BE2C (cell line): ENCODE measurements at regions not wholly inside any gene's neighbourhood (a gene's known extent, or its start where the extent isn't known, plus 50 kb on each side); places are given as distances from the start of the nearest gene placed in this dataset.
"Not testable (repeated sequence)": the region's sequence is repeated elsewhere in the genome, so short reads cannot be mapped to it uniquely, and the experiment has no call there.

ENCODE experiments used
- DNase-seq: peaks from one replicate; pipeline ENCODE4 v3.0.0-alpha.2; 2020
- H3K27me3 ChIP-seq: fragments of 250-450 bp; sonication (Bioruptor Pico); 2 replicates; pipeline ENCODE4 v1.5.1; 2020; ENCODE audit warnings: mild to moderate bottlenecking
- H3K36me3 ChIP-seq: fragments of 250-450 bp; sonication (Bioruptor Pico); 2 replicates; pipeline ENCODE4 v1.5.1; 2020; ENCODE audit warnings: mild to moderate bottlenecking
- H3K4me1 ChIP-seq: fragments of 250-450 bp; sonication (Bioruptor Pico); 2 replicates; pipeline ENCODE4 v1.5.1; 2020
- H3K4me3 ChIP-seq: 2 replicates; pipeline ENCODE4 v1.5.1; 2011; ENCODE audit warnings: low read depth, low read length
- H3K9me3 ChIP-seq: fragments of 250-450 bp; sonication (Bioruptor Pico); 2 replicates; pipeline ENCODE4 v1.5.1; 2020
- CTCF ChIP-seq: IDR thresholded peaks from 2 replicates; pipeline ENCODE4 v1.5.1; 2012; ENCODE audit warnings: mild to moderate bottlenecking, low read depth, low read length

GRCh38 chr2:219739866-219740440 is 112.5 kb downstream of the SLC4A3 start:
- no peaks in the 10 kb centered on the region for H3K4me1 ChIP-seq
- no peak for DNase-seq
- no peaks in the 10 kb centered on the region for H3K36me3 ChIP-seq
- H3K27me3 ChIP-seq: peaks cover 48% of the 10 kb centered on the region
- H3K9me3 ChIP-seq: no peaks in the 10 kb centered on the region
- no peak for TF ChIP-seq CTCF
- no peak overlapping the region for H3K4me3 ChIP-seq

- H3K4me1 ChIP-seq: no peaks in the 10 kb centered on the region
- H3K36me3 ChIP-seq: no peaks in the 10 kb centered on the region
- peaks cover 42% of the 10 kb centered on the region for H3K27me3 ChIP-seq
- H3K4me3 ChIP-seq: no peak overlapping the region
- no peak for DNase-seq
- TF ChIP-seq CTCF: no peak
- H3K9me3 ChIP-seq: no peaks in the 10 kb centered on the region
Measured at GRCh38 chr2:219743548-219743947, 116.1 kb downstream of the SLC4A3 start.

GRCh38 chr2:219744066-219744465 is 116.6 kb downstream of the SLC4A3 start:
- Histone ChIP-seq H3K4me1 (no peaks in the 10 kb centered on the region), H3K27me3 (peaks cover 42% of the 10 kb centered on the region), H3K36me3 (no peaks in the 10 kb centered on the region), H3K9me3 (no peaks in the 10 kb centered on the region), H3K4me3 (no peak overlapping the region)
- DNase-seq: no peak
- no peak for TF ChIP-seq CTCF

- Histone ChIP-seq H3K9me3 (no peaks in the 10 kb centered on the region), H3K4me1 (no peaks in the 10 kb centered on the region), H3K36me3 (no peaks in the 10 kb centered on the region), H3K4me3 (no peak overlapping the region), H3K27me3 (peaks cover 38% of the 10 kb centered on the region)
- DNase-seq: no peak
- TF ChIP-seq CTCF: no peak
Measured at GRCh38 chr2:219744600-219744999, 117.2 kb downstream of the SLC4A3 start.

GRCh38 chr2:219747637-219748036 is 120.2 kb downstream of the SLC4A3 start:
- Histone ChIP-seq H3K9me3 (no peaks in the 10 kb centered on the region), H3K36me3 (no peaks in the 10 kb centered on the region), H3K4me3 (no peak overlapping the region), H3K27me3 (peaks cover 28% of the 10 kb centered on the region), H3K4me1 (no peaks in the 10 kb centered on the region)
- TF ChIP-seq CTCF: no peak
- no peak for DNase-seq

- no peaks in the 10 kb centered on the region for H3K4me1 ChIP-seq
- no peaks in the 10 kb centered on the region for H3K36me3 ChIP-seq
- H3K4me3 ChIP-seq: no peak overlapping the region
- H3K9me3 ChIP-seq: no peaks in the 10 kb centered on the region
- TF ChIP-seq CTCF: no peak
- DNase-seq: no peak
- H3K27me3 ChIP-seq: peaks cover 19% of the 10 kb centered on the region
Measured at GRCh38 chr2:219748671-219749570, 121.5 kb downstream of the SLC4A3 start.

- not testable (repeated sequence) for H3K36me3 ChIP-seq, H3K27me3 ChIP-seq, H3K4me1 ChIP-seq, DNase-seq, H3K9me3 ChIP-seq, H3K4me3 ChIP-seq
Measured at GRCh38 chr2:219751121-219751520, 123.7 kb downstream of the SLC4A3 start.
